ENCODE measurements at regions not wholly inside any gene's neighbourhood (a gene's known extent, or its start where the extent isn't known, plus 50 kb on each side); places are given as distances from the start of the nearest gene placed in this dataset.
"Not testable (repeated sequence)": the region's sequence is repeated elsewhere in the genome, so short reads cannot be mapped to it uniquely, and the experiment has no call there.

- DNase-seq (ENCODE audit: low read depth in 1 of 2, low spot score in 1 of 2): no peak
Measured at GRCh38 chr15:56811586-56811985, 78.3 kb upstream of the ZNF280D start.

GRCh38 chr15:56808160-56808559 lies 74.9 kb upstream of the ZNF280D start:
- DNase-seq (ENCODE audit: low read depth in 1 of 2, low spot score in 1 of 2): no peak

- DNase-seq (ENCODE audit: low read depth in 1 of 2, low spot score in 1 of 2): no peak
Measured at GRCh38 chr15:56806148-56806536, 72.8 kb upstream of the ZNF280D start.

GRCh38 chr15:56805466-56806147 lies 72.3 kb upstream of the ZNF280D start:
- no peak for DNase-seq (ENCODE audit: low read depth in 1 of 2, low spot score in 1 of 2)

GRCh38 chr15:56804938-56805337 lies 71.6 kb upstream of the ZNF280D start:
- DNase-seq (ENCODE audit: low read depth in 1 of 2, low spot score in 1 of 2): no peak

GRCh38 chr15:56804279-56804678 lies 71.0 kb upstream of the ZNF280D start:
- DNase-seq (ENCODE audit: low read depth in 1 of 2, low spot score in 1 of 2): no peak

GRCh38 chr15:56802161-56802560 lies 68.9 kb upstream of the ZNF280D start:
- no peak for DNase-seq (ENCODE audit: low read depth in 1 of 2, low spot score in 1 of 2)

- DNase-seq (ENCODE audit: low read depth in 1 of 2, low spot score in 1 of 2): no peak
Measured at GRCh38 chr15:56798639-56799038, 65.3 kb upstream of the ZNF280D start.

GRCh38 chr15:56797720-56798275 lies 64.5 kb upstream of the ZNF280D start:
- DNase-seq (ENCODE audit: low read depth in 1 of 2, low spot score in 1 of 2): no peak

GRCh38 chr15:56795502-56795901 lies 62.2 kb upstream of the ZNF280D start:
- DNase-seq (ENCODE audit: low read depth in 1 of 2, low spot score in 1 of 2): no peak

GRCh38 chr15:56794553-56795329 lies 61.4 kb upstream of the ZNF280D start:
- no peak for DNase-seq (ENCODE audit: low read depth in 1 of 2, low spot score in 1 of 2)

GRCh38 chr15:56794165-56794552 lies 60.9 kb upstream of the ZNF280D start:
- no peak for DNase-seq (ENCODE audit: low read depth in 1 of 2, low spot score in 1 of 2)

- DNase-seq (ENCODE audit: low read depth in 1 of 2, low spot score in 1 of 2): no peak
Measured at GRCh38 chr15:56792211-56792610, 58.9 kb upstream of the ZNF280D start.

- DNase-seq (ENCODE audit: low read depth in 1 of 2, low spot score in 1 of 2): not testable (repeated sequence)
Measured at GRCh38 chr15:56791521-56791920, 58.2 kb upstream of the ZNF280D start.

- DNase-seq (ENCODE audit: low read depth in 1 of 2, low spot score in 1 of 2): no peak
Measured at GRCh38 chr15:56788359-56788758, 55.0 kb upstream of the ZNF280D start.

GRCh38 chr15:56786966-56787365 lies 53.7 kb upstream of the ZNF280D start:
- DNase-seq (ENCODE audit: low read depth in 1 of 2, low spot score in 1 of 2): no peak

GRCh38 chr15:56783857-56784661 lies 50.8 kb upstream of the ZNF280D start:
- DNase-seq (ENCODE audit: low read depth in 1 of 2, low spot score in 1 of 2): no peak

- no peak for DNase-seq (ENCODE audit: low read depth in 1 of 2, low spot score in 1 of 2)
Measured at GRCh38 chr15:56783156-56783856, 50.0 kb upstream of the ZNF280D start.

Data from stimulated activated CD4-positive, alpha-beta T cell treated with anti-CD3 and anti-CD28 coated beads, Interleukin-15, amount 100 ng/mL, for 1 hour (primary cell).